ENCODE measurements at regions not wholly inside any gene's neighbourhood (a gene's known extent, or its start where the extent isn't known, plus 50 kb on each side); places are given as distances from the start of the nearest gene placed in this dataset.

DNA sequence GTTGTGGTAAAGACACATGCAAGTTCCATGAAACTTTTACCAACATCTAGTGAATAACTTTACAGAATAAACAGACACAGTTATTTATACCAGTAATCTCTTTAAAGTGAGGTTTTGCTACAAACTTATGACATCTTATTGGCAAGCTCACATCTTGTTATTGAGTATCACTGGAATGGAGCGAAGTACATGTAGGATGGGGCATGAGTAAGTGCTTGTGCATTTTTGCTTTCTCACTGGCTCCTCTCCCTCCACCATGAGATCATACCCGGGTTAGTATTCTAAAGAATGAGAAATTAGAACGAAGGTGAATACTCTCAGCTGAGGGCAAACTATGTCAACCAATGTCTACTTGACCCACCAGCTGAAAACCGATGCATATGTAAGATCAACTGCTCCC is 193.3 kb upstream of the ZNF717 start:
- no peak for DNase-seq (ENCODE audit: extremely low read depth, low read depth)
- TF ChIP-seq, protein P1, sequence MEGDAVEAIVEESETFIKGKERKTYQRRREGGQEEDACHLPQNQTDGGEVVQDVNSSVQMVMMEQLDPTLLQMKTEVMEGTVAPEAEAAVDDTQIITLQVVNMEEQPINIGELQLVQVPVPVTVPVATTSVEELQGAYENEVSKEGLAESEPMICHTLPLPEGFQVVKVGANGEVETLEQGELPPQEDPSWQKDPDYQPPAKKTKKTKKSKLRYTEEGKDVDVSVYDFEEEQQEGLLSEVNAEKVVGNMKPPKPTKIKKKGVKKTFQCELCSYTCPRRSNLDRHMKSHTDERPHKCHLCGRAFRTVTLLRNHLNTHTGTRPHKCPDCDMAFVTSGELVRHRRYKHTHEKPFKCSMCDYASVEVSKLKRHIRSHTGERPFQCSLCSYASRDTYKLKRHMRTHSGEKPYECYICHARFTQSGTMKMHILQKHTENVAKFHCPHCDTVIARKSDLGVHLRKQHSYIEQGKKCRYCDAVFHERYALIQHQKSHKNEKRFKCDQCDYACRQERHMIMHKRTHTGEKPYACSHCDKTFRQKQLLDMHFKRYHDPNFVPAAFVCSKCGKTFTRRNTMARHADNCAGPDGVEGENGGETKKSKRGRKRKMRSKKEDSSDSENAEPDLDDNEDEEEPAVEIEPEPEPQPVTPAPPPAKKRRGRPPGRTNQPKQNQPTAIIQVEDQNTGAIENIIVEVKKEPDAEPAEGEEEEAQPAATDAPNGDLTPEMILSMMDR (IDR thresholded peaks at IDR 0.05; ENCODE audit: low read depth, low read length, missing control alignments): no peak
- H3K4me3 ChIP-seq (replicated peaks; ENCODE audit: low read depth, low read length): no peak overlapping the region

DNA sequence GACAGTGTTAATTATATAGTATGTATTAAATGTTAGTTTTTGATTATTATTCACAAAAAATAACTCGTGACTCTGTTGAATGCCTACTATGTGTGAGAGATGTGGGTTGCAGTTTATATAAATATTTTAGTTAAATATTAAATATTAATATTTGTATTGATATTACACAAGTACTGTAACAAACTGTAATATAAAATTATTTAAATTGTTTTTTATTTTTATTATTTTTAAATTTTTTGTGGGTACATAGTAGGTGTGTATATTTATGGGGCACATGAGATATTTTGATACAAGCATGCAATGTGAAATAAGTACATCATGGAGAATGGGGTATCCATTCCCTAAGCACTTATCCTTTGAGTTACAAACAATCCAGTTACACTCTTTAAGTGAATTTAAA is 196.1 kb upstream of the ZNF717 start:
- no peak overlapping the region for H3K4me3 ChIP-seq (replicated peaks; ENCODE audit: low read depth, low read length)
- no peak for DNase-seq (ENCODE audit: extremely low read depth, low read depth)
- TF ChIP-seq, protein P1 (IDR thresholded peaks at IDR 0.05; ENCODE audit: low read depth, low read length, missing control alignments): no peak

DNA sequence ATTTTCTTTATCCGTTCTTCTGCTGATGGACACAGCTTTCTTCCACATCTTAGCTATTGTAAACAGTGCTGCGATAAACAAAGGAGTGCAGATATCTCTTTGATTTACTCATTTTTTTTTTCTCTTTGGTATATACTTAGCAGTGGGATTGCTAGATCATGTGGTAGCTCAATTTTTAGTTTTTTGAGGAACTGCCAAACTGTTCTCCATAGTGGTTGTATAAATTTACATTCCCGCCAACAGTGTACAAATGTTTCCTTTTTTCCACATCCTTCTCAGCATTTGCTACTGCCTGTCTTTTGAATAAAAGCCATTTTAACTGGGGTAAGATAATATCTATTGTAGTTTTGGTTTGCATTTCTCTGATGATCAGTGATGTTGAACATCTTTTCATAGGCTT is 196.8 kb upstream of the ZNF717 start:
- H3K4me3 ChIP-seq (replicated peaks; ENCODE audit: low read depth, low read length): no peak overlapping the region
- DNase-seq (ENCODE audit: extremely low read depth, low read depth): no peak
- TF ChIP-seq, protein P1 (IDR thresholded peaks at IDR 0.05; ENCODE audit: low read depth, low read length, missing control alignments): no peak

DNA sequence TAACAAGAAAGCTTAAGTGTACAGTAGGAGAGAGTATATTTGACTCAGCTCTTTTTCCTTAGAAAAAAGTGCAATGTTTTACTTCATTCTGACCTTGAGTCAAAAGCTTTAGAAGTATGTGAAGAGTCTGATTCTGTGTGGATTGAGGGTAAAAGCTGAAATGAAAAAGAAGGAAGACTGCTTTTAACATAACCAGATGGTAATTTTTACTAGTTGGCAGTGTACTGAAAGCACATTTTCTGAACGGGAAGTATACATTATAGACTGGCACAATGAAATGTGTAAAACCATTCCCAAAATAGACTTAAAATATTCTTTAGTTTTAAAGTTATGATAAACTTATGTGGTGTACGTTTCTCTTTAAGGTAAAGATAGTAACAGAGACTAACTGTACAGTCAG is 197.8 kb upstream of the ZNF717 start:
- TF ChIP-seq, protein P1 (IDR thresholded peaks at IDR 0.05; ENCODE audit: low read depth, low read length, missing control alignments): no peak
- H3K4me3 ChIP-seq (replicated peaks; ENCODE audit: low read depth, low read length): no peak overlapping the region
- DNase-seq (ENCODE audit: extremely low read depth, low read depth): no peak

DNA sequence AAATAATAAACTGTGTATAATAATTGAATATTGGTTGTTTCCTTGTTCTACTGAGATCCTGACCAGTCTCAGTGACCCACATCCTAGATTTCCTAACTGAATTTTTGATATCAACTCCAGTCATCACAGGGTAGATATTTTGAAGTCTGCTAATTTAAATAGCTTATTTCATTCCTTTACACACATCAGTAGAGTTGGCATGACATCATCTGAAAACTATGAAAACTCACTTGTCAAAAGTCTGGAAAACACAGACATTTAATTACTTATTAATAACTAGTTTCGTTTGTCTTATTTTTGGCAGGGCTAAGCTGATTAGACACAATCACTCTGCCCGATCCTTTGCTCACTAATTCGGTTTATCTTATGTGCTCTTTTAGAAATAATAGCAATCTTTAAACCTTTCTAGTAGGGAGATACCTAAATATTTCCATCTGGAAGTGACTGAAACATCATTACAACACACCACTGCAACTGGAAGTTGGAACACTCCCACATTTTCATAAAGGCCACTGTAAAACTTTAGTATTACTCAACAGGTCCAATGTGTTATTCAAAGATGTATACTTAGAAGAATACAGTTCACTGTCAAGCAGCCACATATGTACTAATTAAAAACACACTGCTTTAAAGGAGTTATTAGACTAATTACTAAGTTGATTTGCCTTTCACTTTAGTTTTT is 198.4 kb upstream of the ZNF717 start:
- no peak for DNase-seq (ENCODE audit: extremely low read depth, low read depth)
- TF ChIP-seq, protein P1 (IDR thresholded peaks at IDR 0.05; ENCODE audit: low read depth, low read length, missing control alignments): no peak
- no peak overlapping the region for H3K4me3 ChIP-seq (replicated peaks; ENCODE audit: low read depth, low read length)

DNA sequence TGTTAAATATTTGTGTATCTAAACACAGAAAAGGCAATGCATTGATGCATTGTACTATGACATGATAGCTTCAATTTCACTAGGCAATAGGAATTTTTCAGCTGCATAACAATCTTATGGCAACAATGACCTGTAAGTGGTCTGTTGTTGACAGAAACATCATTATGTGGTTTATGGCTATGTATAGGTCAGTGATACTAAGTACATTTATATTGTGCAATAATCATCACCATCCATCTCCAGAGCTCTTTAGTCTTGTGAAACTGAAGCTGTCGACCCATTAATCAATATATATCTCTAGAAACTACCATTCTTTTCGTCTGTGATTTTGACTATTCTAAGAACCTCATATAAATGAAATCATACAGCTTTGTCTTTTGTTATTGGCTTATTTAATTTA is 200.1 kb upstream of the ZNF717 start:
- TF ChIP-seq, protein P1 (IDR thresholded peaks at IDR 0.05; ENCODE audit: low read depth, low read length, missing control alignments): no peak
- H3K4me3 ChIP-seq (replicated peaks; ENCODE audit: low read depth, low read length): no peak overlapping the region
- DNase-seq (ENCODE audit: extremely low read depth, low read depth): no peak

DNA sequence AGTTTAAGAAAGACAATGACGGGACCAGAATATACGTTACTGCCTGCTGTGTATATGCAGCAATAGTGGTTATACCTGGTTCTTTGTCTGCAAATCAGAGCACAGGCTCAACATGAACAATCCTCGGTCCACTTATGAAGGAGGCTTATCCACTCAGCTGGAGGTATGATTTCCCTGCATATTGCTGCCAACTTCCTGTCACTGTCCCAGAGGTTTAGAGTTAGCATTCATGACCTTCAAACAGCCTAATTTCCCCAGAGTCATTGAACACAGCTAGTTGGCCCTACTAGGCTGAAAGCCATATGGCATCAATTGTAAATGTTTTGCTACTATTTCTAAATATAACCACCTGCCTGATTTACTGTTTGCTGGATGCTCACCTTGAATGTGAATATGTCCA is 224.9 kb upstream of the ZNF717 start:
- TF ChIP-seq, protein P1 (IDR thresholded peaks at IDR 0.05; ENCODE audit: low read depth, low read length, missing control alignments): no peak

More for the DNA sequence above, 224.9 kb upstream of the ZNF717 start:
- no peak overlapping the region for H3K4me3 ChIP-seq (replicated peaks; ENCODE audit: low read depth, low read length)
- no peak for DNase-seq (ENCODE audit: extremely low read depth, low read depth)
